ENCODE measurements at regions not wholly inside any gene's neighbourhood (a gene's known extent, or its start where the extent isn't known, plus 50 kb on each side); places are given as distances from the start of the nearest gene placed in this dataset.

GRCh38 chr4:35516102-35516501, 728.2 kb downstream of the ARAP2 start:
- Histone ChIP-seq H3K4me3 (ENCODE audit: low read depth in 1 of 2, low read length in 2 of 2) (no peak overlapping the region), H3K4me1 (ENCODE audit: insufficient read depth, low read length) (no peaks in the 10 kb centered on the region), H3K27me3 (ENCODE audit: control insufficient read depth in 1 of 2, insufficient read depth in 2 of 2, low read length in 2 of 2) (no peaks in the 10 kb centered on the region), H3K9ac (ENCODE audit: low read length) (no peak overlapping the region), H3K36me3 (ENCODE audit: insufficient read depth, low read length) (no peaks in the 10 kb centered on the region), H3K9me3 (ENCODE audit: low read length) (no peaks in the 10 kb centered on the region), H3K27ac (ENCODE audit: low read depth, low read length) (no peak overlapping the region)

GRCh38 chr4:35520059-35520458, 724.3 kb downstream of the ARAP2 start:
- Histone ChIP-seq H3K9ac (ENCODE audit: low read length) (no peak overlapping the region), H3K27ac (ENCODE audit: low read depth, low read length) (no peak overlapping the region), H3K27me3 (ENCODE audit: control insufficient read depth in 1 of 2, insufficient read depth in 2 of 2, low read length in 2 of 2) (no peaks in the 10 kb centered on the region), H3K36me3 (ENCODE audit: insufficient read depth, low read length) (no peaks in the 10 kb centered on the region), H3K4me1 (ENCODE audit: insufficient read depth, low read length) (no peaks in the 10 kb centered on the region), H3K4me3 (ENCODE audit: low read depth in 1 of 2, low read length in 2 of 2) (no peak overlapping the region), H3K9me3 (ENCODE audit: low read length) (no peaks in the 10 kb centered on the region)

GRCh38 chr4:35521682-35522081, 722.6 kb downstream of the ARAP2 start:
- Histone ChIP-seq H3K4me3 (ENCODE audit: low read depth in 1 of 2, low read length in 2 of 2) (no peak overlapping the region), H3K27ac (ENCODE audit: low read depth, low read length) (no peak overlapping the region), H3K9ac (ENCODE audit: low read length) (no peak overlapping the region), H3K9me3 (ENCODE audit: low read length) (no peaks in the 10 kb centered on the region), H3K4me1 (ENCODE audit: insufficient read depth, low read length) (no peaks in the 10 kb centered on the region), H3K36me3 (ENCODE audit: insufficient read depth, low read length) (no peaks in the 10 kb centered on the region), H3K27me3 (ENCODE audit: control insufficient read depth in 1 of 2, insufficient read depth in 2 of 2, low read length in 2 of 2) (no peaks in the 10 kb centered on the region)

- Histone ChIP-seq H3K4me1 (ENCODE audit: insufficient read depth, low read length) (no peaks in the 10 kb centered on the region), H3K9ac (ENCODE audit: low read length) (no peak overlapping the region), H3K4me3 (ENCODE audit: low read depth in 1 of 2, low read length in 2 of 2) (no peak overlapping the region), H3K27ac (ENCODE audit: low read depth, low read length) (no peak overlapping the region), H3K36me3 (ENCODE audit: insufficient read depth, low read length) (no peaks in the 10 kb centered on the region), H3K27me3 (ENCODE audit: control insufficient read depth in 1 of 2, insufficient read depth in 2 of 2, low read length in 2 of 2) (no peaks in the 10 kb centered on the region), H3K9me3 (ENCODE audit: low read length) (no peaks in the 10 kb centered on the region)
Observed at GRCh38 chr4:35525192-35525978, 718.9 kb downstream of the ARAP2 start.

GRCh38 chr4:35526456-35526855, 717.9 kb downstream of the ARAP2 start:
- H3K4me1 ChIP-seq (ENCODE audit: insufficient read depth, low read length), result no peaks in the 10 kb centered on the region
- H3K27ac ChIP-seq (ENCODE audit: low read depth, low read length), result no peak overlapping the region
- no peak overlapping the region for H3K9ac ChIP-seq (ENCODE audit: low read length)
- no peaks in the 10 kb centered on the region for H3K9me3 ChIP-seq (ENCODE audit: low read length)
- no peaks in the 10 kb centered on the region for H3K27me3 ChIP-seq (ENCODE audit: control insufficient read depth in 1 of 2, insufficient read depth in 2 of 2, low read length in 2 of 2)
- H3K4me3 ChIP-seq (ENCODE audit: low read depth in 1 of 2, low read length in 2 of 2), result no peak overlapping the region
- H3K36me3 ChIP-seq (ENCODE audit: insufficient read depth, low read length), result no peaks in the 10 kb centered on the region

- no peaks in the 10 kb centered on the region for H3K9me3 ChIP-seq (ENCODE audit: low read length)
- no peaks in the 10 kb centered on the region for H3K36me3 ChIP-seq (ENCODE audit: insufficient read depth, low read length)
- H3K4me1 ChIP-seq (ENCODE audit: insufficient read depth, low read length), result no peaks in the 10 kb centered on the region
- no peaks in the 10 kb centered on the region for H3K27me3 ChIP-seq (ENCODE audit: control insufficient read depth in 1 of 2, insufficient read depth in 2 of 2, low read length in 2 of 2)
- H3K27ac ChIP-seq (ENCODE audit: low read depth, low read length), result no peak overlapping the region
- H3K4me3 ChIP-seq (ENCODE audit: low read depth in 1 of 2, low read length in 2 of 2), result no peak overlapping the region
- no peak overlapping the region for H3K9ac ChIP-seq (ENCODE audit: low read length)
Observed at GRCh38 chr4:35534962-35535361, 709.4 kb downstream of the ARAP2 start.

- H3K36me3 ChIP-seq (ENCODE audit: insufficient read depth, low read length), result no peaks in the 10 kb centered on the region
- no peaks in the 10 kb centered on the region for H3K9me3 ChIP-seq (ENCODE audit: low read length)
- H3K27ac ChIP-seq (ENCODE audit: low read depth, low read length), result no peak overlapping the region
- H3K27me3 ChIP-seq (ENCODE audit: control insufficient read depth in 1 of 2, insufficient read depth in 2 of 2, low read length in 2 of 2), result no peaks in the 10 kb centered on the region
- no peak overlapping the region for H3K9ac ChIP-seq (ENCODE audit: low read length)
- no peaks in the 10 kb centered on the region for H3K4me1 ChIP-seq (ENCODE audit: insufficient read depth, low read length)
- no peak overlapping the region for H3K4me3 ChIP-seq (ENCODE audit: low read depth in 1 of 2, low read length in 2 of 2)
Observed at GRCh38 chr4:35538807-35539206, 705.5 kb downstream of the ARAP2 start.

GRCh38 chr4:35539404-35540055, 704.8 kb downstream of the ARAP2 start:
- H3K4me3 ChIP-seq (ENCODE audit: low read depth in 1 of 2, low read length in 2 of 2), result no peak overlapping the region
- H3K36me3 ChIP-seq (ENCODE audit: insufficient read depth, low read length), result no peaks in the 10 kb centered on the region
- no peaks in the 10 kb centered on the region for H3K9me3 ChIP-seq (ENCODE audit: low read length)
- no peak overlapping the region for H3K9ac ChIP-seq (ENCODE audit: low read length)
- H3K4me1 ChIP-seq (ENCODE audit: insufficient read depth, low read length), result no peaks in the 10 kb centered on the region
- H3K27ac ChIP-seq (ENCODE audit: low read depth, low read length), result no peak overlapping the region
- no peaks in the 10 kb centered on the region for H3K27me3 ChIP-seq (ENCODE audit: control insufficient read depth in 1 of 2, insufficient read depth in 2 of 2, low read length in 2 of 2)

- Histone ChIP-seq H3K27me3 (ENCODE audit: control insufficient read depth in 1 of 2, insufficient read depth in 2 of 2, low read length in 2 of 2) (no peaks in the 10 kb centered on the region), H3K4me1 (ENCODE audit: insufficient read depth, low read length) (no peaks in the 10 kb centered on the region)
Observed at GRCh38 chr4:35541146-35541887, 703.0 kb downstream of the ARAP2 start.

GRCh38 chr4:35541888-35542213, 702.5 kb downstream of the ARAP2 start:
- H3K36me3 ChIP-seq (ENCODE audit: insufficient read depth, low read length), result no peaks in the 10 kb centered on the region
- H3K4me3 ChIP-seq (ENCODE audit: low read depth in 1 of 2, low read length in 2 of 2), result no peak overlapping the region

More at GRCh38 chr4:35541146-35541887, 703.0 kb downstream of the ARAP2 start:
- Histone ChIP-seq H3K9ac (ENCODE audit: low read length) (no peak overlapping the region), H3K4me3 (ENCODE audit: low read depth in 1 of 2, low read length in 2 of 2) (no peak overlapping the region), H3K27ac (ENCODE audit: low read depth, low read length) (no peak overlapping the region), H3K36me3 (ENCODE audit: insufficient read depth, low read length) (no peaks in the 10 kb centered on the region), H3K9me3 (ENCODE audit: low read length) (no peaks in the 10 kb centered on the region)

GRCh38 chr4:35548921-35549320, 695.4 kb downstream of the ARAP2 start:
- no peak overlapping the region for H3K4me3 ChIP-seq (ENCODE audit: low read depth in 1 of 2, low read length in 2 of 2)
- H3K27me3 ChIP-seq (ENCODE audit: control insufficient read depth in 1 of 2, insufficient read depth in 2 of 2, low read length in 2 of 2), result no peaks in the 10 kb centered on the region
- no peaks in the 10 kb centered on the region for H3K36me3 ChIP-seq (ENCODE audit: insufficient read depth, low read length)
- no peaks in the 10 kb centered on the region for H3K9me3 ChIP-seq (ENCODE audit: low read length)
- H3K27ac ChIP-seq (ENCODE audit: low read depth, low read length), result no peak overlapping the region
- no peaks in the 10 kb centered on the region for H3K4me1 ChIP-seq (ENCODE audit: insufficient read depth, low read length)
- no peak overlapping the region for H3K9ac ChIP-seq (ENCODE audit: low read length)

More at GRCh38 chr4:35541888-35542213, 702.5 kb downstream of the ARAP2 start:
- Histone ChIP-seq H3K9ac (ENCODE audit: low read length) (no peak overlapping the region), H3K9me3 (ENCODE audit: low read length) (no peaks in the 10 kb centered on the region), H3K4me1 (ENCODE audit: insufficient read depth, low read length) (no peaks in the 10 kb centered on the region), H3K27ac (ENCODE audit: low read depth, low read length) (no peak overlapping the region), H3K27me3 (ENCODE audit: control insufficient read depth in 1 of 2, insufficient read depth in 2 of 2, low read length in 2 of 2) (no peaks in the 10 kb centered on the region)
